ENCODE measurements at regions not wholly inside any gene's neighbourhood (a gene's known extent, or its start where the extent isn't known, plus 50 kb on each side); places are given as distances from the start of the nearest gene placed in this dataset.

GRCh38 chr14:82655770-82656169, 1122.1 kb upstream of the SEL1L start:
- H3K4me2 ChIP-seq, result no peak overlapping the region
- ATAC-seq (no peak), FAIRE-seq (no peak), DNase-seq (ENCODE audit: low read depth in 1 of 2, low spot score in 1 of 2) (no peak)
- ChIA-PET CTCF (no interaction called here), POLR2A (no interaction called here)
- TF ChIP-seq HMGXB4 (CRISPR knock-in tag; IDR thresholded peaks at IDR 0.05; ENCODE audit: borderline replicate concordance) (no peak), GATA3 (IDR thresholded peaks at IDR 0.05; ENCODE audit: borderline replicate concordance) (no peak), EHMT2 (IDR thresholded peaks at IDR 0.05; ENCODE audit: low read depth) (no peak), EHF (CRISPR knock-in tag; IDR thresholded peaks at IDR 0.05) (no peak), TP53 (CRISPR knock-in tag; IDR thresholded peaks at IDR 0.05) (no peak), CHD2 (IDR thresholded peaks at IDR 0.05; ENCODE audit: low read length, partially characterized antibody) (no peak), HEYL (CRISPR knock-in tag; IDR thresholded peaks at IDR 0.05) (no peak), BHLHE40 (IDR thresholded peaks at IDR 0.05; ENCODE audit: low read depth, low read length) (no peak), FOXS1 (CRISPR knock-in tag; IDR thresholded peaks at IDR 0.05) (no peak), ESRRA (IDR thresholded peaks at IDR 0.05; ENCODE audit: borderline replicate concordance, low read length) (no peak), NR3C1 (IDR thresholded peaks at IDR 0.05) (no peak), SREBF2 (IDR thresholded peaks at IDR 0.05) (no peak), MYC (IDR thresholded peaks at IDR 0.05; ENCODE audit: borderline replicate concordance, low read length) (no peak), BCL3 (IDR thresholded peaks at IDR 0.05) (no peak), RNF2 (IDR thresholded peaks at IDR 0.05; ENCODE audit: borderline replicate concordance, low read depth) (no peak), EP300 (IDR thresholded peaks at IDR 0.05) (no peak), KDM1A (IDR thresholded peaks at IDR 0.05; ENCODE audit: low read depth) (no peak), FOSL2 (IDR thresholded peaks at IDR 0.05) (no peak), FOSL2 (CRISPR knock-in tag; IDR thresholded peaks at IDR 0.05) (no peak), MAFK (IDR thresholded peaks at IDR 0.05; ENCODE audit: partially characterized antibody) (no peak), ELK1 (IDR thresholded peaks at IDR 0.05; ENCODE audit: low read depth, low read length) (no peak)
- WGBS (ENCODE audit: missing lambda C conversion rate), result 0% methylated on average over 1 of the region's 1 CpG
- no peak overlapping the region for H3K27ac ChIP-seq
- H3K4me3 ChIP-seq, result no peak overlapping the region
- no peaks in the 10 kb centered on the region for H3K4me1 ChIP-seq
- H3K9me3 ChIP-seq, result no peaks in the 10 kb centered on the region; the same call in 2 of the 3 replicates

- ChIA-PET POLR2A (no interaction called here), CTCF (no interaction called here)
- no peak overlapping the region for H3K4me2 ChIP-seq
- FAIRE-seq (no peak), DNase-seq (ENCODE audit: low read depth in 1 of 2, low spot score in 1 of 2) (no peak), ATAC-seq (no peak)
- no peaks in the 10 kb centered on the region for H3K4me1 ChIP-seq
- no peak overlapping the region for H3K27ac ChIP-seq
- WGBS (ENCODE audit: missing lambda C conversion rate), result 1% methylated on average over 4 of the region's 4 CpGs
- no peak overlapping the region for H3K4me3 ChIP-seq
- TF ChIP-seq SREBF2 (IDR thresholded peaks at IDR 0.05), result no peak
- no peak for TF ChIP-seq RARB (CRISPR knock-in tag; IDR thresholded peaks at IDR 0.05)
- H3K9me3 ChIP-seq, result no peaks in the 10 kb centered on the region; the same call in 2 of the 3 replicates
Observed at GRCh38 chr14:82657186-82657675, 1123.6 kb upstream of the SEL1L start.

GRCh38 chr14:82661258-82661657, 1127.6 kb upstream of the SEL1L start:
- Histone ChIP-seq H3K4me3 (no peak overlapping the region), H3K27ac (no peak overlapping the region), H3K4me1 (no peaks in the 10 kb centered on the region), H3K4me2 (no peak overlapping the region), H3K9me3 (no peaks in the 10 kb centered on the region; the same call in 2 of the 3 replicates)
- 4% methylated on average over 2 of the region's 2 CpGs for WGBS (ENCODE audit: missing lambda C conversion rate)
- ATAC-seq (no peak), DNase-seq (ENCODE audit: low read depth in 1 of 2, low spot score in 1 of 2) (no peak), FAIRE-seq (no peak)
- ChIA-PET CTCF (interaction anchor here (1.0 kb wide), 1 partner anchor 671 kb away, joined by 4 read pairs; no protein-coding TSS in a partner anchor), POLR2A (no interaction called here)
- no peak for TF ChIP-seq FOSB (CRISPR knock-in tag; IDR thresholded peaks at IDR 0.05)
- TF ChIP-seq SMC3 (IDR thresholded peaks at IDR 0.05), result no peak
- no peak for TF ChIP-seq E2F6 (IDR thresholded peaks at IDR 0.05; ENCODE audit: borderline replicate concordance, low read depth)
- TF ChIP-seq MYC (IDR thresholded peaks at IDR 0.05; ENCODE audit: borderline replicate concordance, low read length), result no peak
- no peak for TF ChIP-seq RARB (CRISPR knock-in tag; IDR thresholded peaks at IDR 0.05)
- no peak for TF ChIP-seq MAX (IDR thresholded peaks at IDR 0.05)
- no peak for TF ChIP-seq EHMT2 (IDR thresholded peaks at IDR 0.05; ENCODE audit: low read depth)
- no peak for TF ChIP-seq CEBPB (IDR thresholded peaks at IDR 0.05)
- TF ChIP-seq MAFK (IDR thresholded peaks at IDR 0.05; ENCODE audit: partially characterized antibody), result no peak
- TF ChIP-seq CTCF (IDR thresholded peaks at IDR 0.05), result no peak
- no peak for TF ChIP-seq HOXA7 (CRISPR knock-in tag; IDR thresholded peaks at IDR 0.05)
